ENCODE measurements at regions not wholly inside any gene's neighbourhood (a gene's known extent, or its start where the extent isn't known, plus 50 kb on each side); places are given as distances from the start of the nearest gene placed in this dataset.

DNA sequence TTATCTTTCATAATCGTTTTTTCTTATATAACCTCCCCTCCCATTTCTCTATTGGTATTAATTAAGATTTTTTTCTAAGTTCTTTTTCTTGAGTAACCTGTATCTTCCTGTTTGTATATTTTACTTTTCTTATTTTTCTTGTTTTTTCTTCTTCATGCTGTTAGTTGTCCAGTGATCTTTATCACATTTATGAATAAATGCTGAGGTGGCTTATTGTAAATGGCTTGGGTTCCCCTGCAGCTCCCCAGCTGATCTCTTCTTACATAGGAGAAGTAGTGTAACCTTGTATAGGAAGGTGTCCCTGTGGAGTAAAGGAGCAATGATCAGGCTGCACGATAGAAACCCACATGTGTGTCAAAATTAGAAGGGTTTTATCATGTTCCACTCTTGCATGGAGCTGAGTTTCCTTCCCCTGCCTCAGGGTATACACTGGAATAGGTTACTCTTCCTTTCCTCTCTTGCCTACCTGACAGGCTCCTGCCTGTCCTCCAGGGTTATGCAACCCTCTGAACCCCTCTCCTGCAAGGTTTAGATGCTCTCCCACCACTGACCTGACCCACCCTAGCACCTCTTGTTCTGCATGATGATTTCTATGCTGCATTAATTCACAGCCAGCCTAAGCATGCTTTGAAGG is 334.8 kb upstream of the RGS6 start:
- Histone ChIP-seq H2AFZ (ENCODE audit: low read depth, low read length) (no peak overlapping the region), H3K4me1 (ENCODE audit: control insufficient read depth, extremely low read depth, insufficient read depth, low read length) (no peaks in the 10 kb centered on the region), H4K20me1 (replicated peaks; ENCODE audit: control insufficient read depth, extremely low read depth, insufficient read depth, low read length) (no peaks in the 10 kb centered on the region), H3K4me2 (ENCODE audit: insufficient read depth, low read length) (no peak overlapping the region), H3K4me3 (replicated peaks in 1 of 3; ENCODE audit: insufficient read depth in 1 of 3, low read depth in 1 of 3, low read length in 3 of 3) (no peak overlapping the region), H3K27ac (ENCODE audit: insufficient read depth, low read depth, low read length) (no peak overlapping the region), H3K27me3 (ENCODE audit: control insufficient read depth in 2 of 2, insufficient read depth in 2 of 2, low read length in 2 of 2) (no peaks in the 10 kb centered on the region), H3K9me1 (replicated peaks; ENCODE audit: control insufficient read depth, extremely low read depth, insufficient read depth, low read length) (no peaks in the 10 kb centered on the region), H3K9ac (replicated peaks; ENCODE audit: extremely low read depth, insufficient read depth, low read length) (no peak overlapping the region), H3K9me3 (replicated peaks; ENCODE audit: control insufficient read depth, insufficient read depth, low read length) (no peaks in the 10 kb centered on the region), H3K79me2 (ENCODE audit: control insufficient read depth, insufficient read depth, low read length) (no peaks in the 10 kb centered on the region), H3K36me3 (ENCODE audit: control insufficient read depth in 2 of 2, extremely low read depth in 1 of 2, insufficient read depth in 2 of 2, low read length in 2 of 2) (no peaks in the 10 kb centered on the region)
- no peak for FAIRE-seq
- ChIA-PET CTCF (interaction anchor here (1.0 kb wide), 1 partner anchor 43 kb away, joined by 3 read pairs; no protein-coding TSS in a partner anchor), POLR2A (no interaction called here)
- TF ChIP-seq MYC (IDR thresholded peaks at IDR 0.05; ENCODE audit: low read depth, low read length) (no peak), JUN (IDR thresholded peaks at IDR 0.05; ENCODE audit: borderline replicate concordance, insufficient read depth, insufficient read length, low read depth) (no peak), POLR2A (IDR thresholded peaks at IDR 0.05; ENCODE audit: low read depth, low read length) (no peak), POLR2AphosphoS5 (IDR thresholded peaks at IDR 0.05; ENCODE audit: insufficient read depth, low read depth, low read length) (no peak), GATA2 (IDR thresholded peaks at IDR 0.05; ENCODE audit: insufficient read depth, insufficient read length, low read depth, low read length) (no peak), EZH2 (IDR thresholded peaks at IDR 0.05; ENCODE audit: borderline replicate concordance, low read depth, low read length, severe bottlenecking) (no peak)
- TF ChIP-seq, protein P1, sequence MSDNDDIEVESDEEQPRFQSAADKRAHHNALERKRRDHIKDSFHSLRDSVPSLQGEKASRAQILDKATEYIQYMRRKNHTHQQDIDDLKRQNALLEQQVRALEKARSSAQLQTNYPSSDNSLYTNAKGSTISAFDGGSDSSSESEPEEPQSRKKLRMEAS (IDR thresholded peaks at IDR 0.05; ENCODE audit: insufficient read depth, insufficient read length): no peak
- TF ChIP-seq, protein P2, sequence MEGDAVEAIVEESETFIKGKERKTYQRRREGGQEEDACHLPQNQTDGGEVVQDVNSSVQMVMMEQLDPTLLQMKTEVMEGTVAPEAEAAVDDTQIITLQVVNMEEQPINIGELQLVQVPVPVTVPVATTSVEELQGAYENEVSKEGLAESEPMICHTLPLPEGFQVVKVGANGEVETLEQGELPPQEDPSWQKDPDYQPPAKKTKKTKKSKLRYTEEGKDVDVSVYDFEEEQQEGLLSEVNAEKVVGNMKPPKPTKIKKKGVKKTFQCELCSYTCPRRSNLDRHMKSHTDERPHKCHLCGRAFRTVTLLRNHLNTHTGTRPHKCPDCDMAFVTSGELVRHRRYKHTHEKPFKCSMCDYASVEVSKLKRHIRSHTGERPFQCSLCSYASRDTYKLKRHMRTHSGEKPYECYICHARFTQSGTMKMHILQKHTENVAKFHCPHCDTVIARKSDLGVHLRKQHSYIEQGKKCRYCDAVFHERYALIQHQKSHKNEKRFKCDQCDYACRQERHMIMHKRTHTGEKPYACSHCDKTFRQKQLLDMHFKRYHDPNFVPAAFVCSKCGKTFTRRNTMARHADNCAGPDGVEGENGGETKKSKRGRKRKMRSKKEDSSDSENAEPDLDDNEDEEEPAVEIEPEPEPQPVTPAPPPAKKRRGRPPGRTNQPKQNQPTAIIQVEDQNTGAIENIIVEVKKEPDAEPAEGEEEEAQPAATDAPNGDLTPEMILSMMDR (IDR thresholded peaks at IDR 0.05; ENCODE audit: extremely low read depth in 1 of 2, insufficient read depth in 1 of 2, low read depth in 1 of 2, low read length in 2 of 2): no peak
- DNase-seq (ENCODE audit: low read depth, low spot score): no peak
- intact Hi-C loops (cut with micrococcal nuclease): no loop called here
- dilution Hi-C loops (cut with MboI; ENCODE audit: extremely low pct_ligation_motif_present, low sequenced_read_pairs): no loop called here
- no TSS peak for BruUV-seq (replicated peaks)
